ENCODE measurements at regions not wholly inside any gene's neighbourhood (a gene's known extent, or its start where the extent isn't known, plus 50 kb on each side); places are given as distances from the start of the nearest gene placed in this dataset.

- TF ChIP-seq CTCF (IDR thresholded peaks at IDR 0.05): no peak
- TF ChIP-seq EP300 (IDR thresholded peaks at IDR 0.05): no peak
- no peak for TF ChIP-seq POLR2A (IDR thresholded peaks at IDR 0.05)
Measured at GRCh38 chr17:34781071-34781470, 180.2 kb downstream of the CCT6B start.

Data from tibial nerve (tissue), 4 donors.